Skeletal muscle satellite cell (primary cell): ENCODE measurements at regions not wholly inside any gene's neighbourhood (a gene's known extent, or its start where the extent isn't known, plus 50 kb on each side); places are given as distances from the start of the nearest gene placed in this dataset.

ENCODE experiments used
- H3K27me3 ChIP-seq: 2 replicates; pipeline ENCODE4 v1.7.0; 2013; ENCODE audit warnings: low read length; ENCODE audit not compliant: control insufficient read depth, insufficient read depth
- H3K36me3 ChIP-seq: 2 replicates; pipeline ENCODE4 v1.7.0; 2013; ENCODE audit warnings: mild to moderate bottlenecking, control low read depth, low read length; ENCODE audit not compliant: insufficient read depth
- H3K4me1 ChIP-seq: 2 replicates; pipeline ENCODE4 v1.7.0; 2013; ENCODE audit warnings: low read length; ENCODE audit not compliant: control insufficient read depth, insufficient read depth
- H3K4me2 ChIP-seq: 2 replicates; pipeline ENCODE4 v1.7.0; 2013; ENCODE audit warnings: mild to moderate bottlenecking, low read length
- H3K4me3 ChIP-seq: 2 replicates; pipeline ENCODE4 v1.7.0; 2013; ENCODE audit warnings: low read length
- H3K9ac ChIP-seq: 2 replicates; pipeline ENCODE4 v1.7.0; 2013; ENCODE audit warnings: mild to moderate bottlenecking, low read depth, low read length, moderate library complexity
- H3K9me3 ChIP-seq: replicated peaks from 2 replicates; pipeline ENCODE4 v1.7.0; 2013; ENCODE audit warnings: mild to moderate bottlenecking, control low read depth, low read length

DNA sequence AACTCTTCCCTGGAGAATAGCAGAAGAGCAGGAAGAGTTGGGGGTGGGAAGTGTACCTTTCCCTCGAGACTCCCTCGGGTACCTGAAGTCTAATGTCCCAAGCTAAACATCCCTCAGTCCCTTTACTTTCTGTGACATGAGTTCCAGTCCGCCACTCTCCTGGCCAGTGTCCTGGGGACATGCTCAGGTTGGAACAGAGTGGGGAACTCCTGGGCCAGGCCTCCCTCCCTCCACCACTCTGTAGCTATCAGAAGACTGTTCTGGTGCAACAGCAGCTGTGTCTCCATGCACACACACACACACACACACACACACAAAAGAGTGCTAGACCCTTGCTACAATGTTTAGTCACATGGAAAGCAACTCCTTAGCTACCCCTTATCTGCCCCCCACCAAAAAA, 155.0 kb upstream of the HES1 start:
- Histone ChIP-seq H3K9ac (no peak overlapping the region), H3K4me2 (no peak overlapping the region), H3K4me3 (no peak overlapping the region), H3K27me3 (peaks cover 54% of the 10 kb centered on the region), H3K36me3 (no peaks in the 10 kb centered on the region), H3K9me3 (no peaks in the 10 kb centered on the region), H3K4me1 (peaks cover 9% of the 10 kb centered on the region)

DNA sequence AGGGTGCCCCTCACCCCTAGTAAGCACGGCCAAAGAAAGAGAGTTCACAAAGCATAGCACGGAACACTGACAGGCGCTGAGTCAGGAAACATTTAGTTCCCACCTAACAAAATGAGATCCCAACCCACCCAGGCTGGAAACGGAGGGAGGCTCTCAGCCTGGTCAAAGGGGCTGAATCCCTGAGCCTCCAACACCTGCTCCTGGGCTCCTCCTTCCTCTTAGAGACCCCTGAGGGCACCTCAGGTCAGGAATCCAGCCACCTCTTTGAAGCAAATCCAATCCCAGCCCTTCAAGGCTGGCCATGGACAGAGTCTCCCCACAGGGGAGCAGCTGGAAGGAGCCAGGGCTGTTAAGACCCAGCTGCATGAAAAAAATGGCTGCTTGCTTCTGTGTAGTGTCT, 154.4 kb upstream of the HES1 start:
- peaks cover 58% of the 10 kb centered on the region for H3K27me3 ChIP-seq
- no peak overlapping the region for H3K4me3 ChIP-seq
- H3K4me1 ChIP-seq, result peaks cover 9% of the 10 kb centered on the region
- H3K9me3 ChIP-seq, result no peaks in the 10 kb centered on the region
- H3K9ac ChIP-seq, result no peak overlapping the region
- no peak overlapping the region for H3K4me2 ChIP-seq
- H3K36me3 ChIP-seq, result no peaks in the 10 kb centered on the region

DNA sequence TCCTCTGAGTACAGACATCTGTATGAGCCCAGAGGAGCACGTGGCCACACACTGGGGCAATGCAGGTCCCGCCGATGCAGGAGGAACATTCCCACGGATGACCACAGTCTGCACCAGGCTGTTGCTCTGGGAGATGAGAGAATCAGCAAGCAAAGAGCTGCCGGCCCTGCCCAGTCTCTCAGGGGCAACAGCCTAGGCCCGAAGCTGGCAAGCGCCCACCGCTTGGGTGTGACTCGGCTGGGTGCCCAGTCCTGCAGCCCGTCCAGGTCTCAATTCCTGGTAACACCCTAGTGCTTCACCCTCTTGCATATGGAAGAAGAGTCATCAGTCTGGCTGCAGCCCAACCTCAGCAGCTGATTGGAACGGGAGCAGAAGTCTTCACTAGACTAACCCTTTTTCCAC, 153.7 kb upstream of the HES1 start:
- Histone ChIP-seq H3K9me3 (no peaks in the 10 kb centered on the region), H3K27me3 (peaks cover 61% of the 10 kb centered on the region), H3K4me1 (peaks cover 9% of the 10 kb centered on the region), H3K4me3 (no peak overlapping the region), H3K4me2 (no peak overlapping the region), H3K9ac (no peak overlapping the region), H3K36me3 (no peaks in the 10 kb centered on the region)

DNA sequence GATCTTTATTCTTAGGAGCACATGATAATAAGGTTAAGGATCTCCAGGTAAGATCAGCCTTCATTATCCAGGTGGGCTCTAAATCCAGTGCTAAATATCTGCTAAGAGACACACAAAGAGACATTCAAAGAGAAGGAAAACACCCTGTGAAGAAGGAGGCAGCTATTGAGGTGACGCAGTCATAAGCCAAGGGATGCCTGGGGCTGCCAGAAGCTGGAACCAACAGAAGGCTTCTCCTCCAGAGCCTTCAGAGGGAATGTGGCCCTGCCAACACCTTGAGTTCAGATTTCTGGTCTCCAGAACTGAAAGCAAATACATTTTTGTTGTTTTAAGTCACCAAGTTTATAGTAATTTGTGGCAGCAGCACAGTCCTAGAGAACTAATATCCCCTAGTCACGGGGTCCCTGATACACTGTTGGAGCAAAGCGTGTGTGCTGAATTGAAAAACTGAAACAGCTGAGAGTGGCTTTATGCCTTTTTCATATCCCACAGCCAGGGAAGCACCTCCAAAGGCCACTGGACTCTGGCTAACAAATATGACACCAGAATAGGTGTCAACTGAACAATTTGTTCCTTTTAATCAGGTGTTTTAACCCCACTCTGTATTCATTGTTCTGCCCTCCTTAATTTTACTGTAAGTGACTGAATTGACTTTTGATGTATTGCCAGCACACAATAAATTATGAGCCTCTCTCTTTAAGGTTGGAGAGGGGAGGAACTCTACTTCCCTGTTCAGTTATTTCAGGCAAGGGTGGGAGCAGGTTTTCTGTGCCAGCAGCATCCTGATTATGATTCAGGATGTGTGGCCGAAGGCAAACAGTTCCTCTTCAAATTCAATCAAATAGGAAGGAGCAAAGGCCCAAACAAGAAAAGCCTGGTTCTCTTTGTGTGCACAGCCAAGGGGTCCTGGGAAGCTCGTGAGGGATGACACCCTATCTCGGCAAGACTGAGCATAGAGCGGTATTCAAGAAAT, 151.8 kb upstream of the HES1 start:
- Histone ChIP-seq H3K27me3 (peaks cover 74% of the 10 kb centered on the region), H3K4me1 (peaks cover 9% of the 10 kb centered on the region), H3K4me3 (no peak overlapping the region), H3K36me3 (no peaks in the 10 kb centered on the region), H3K9ac (no peak overlapping the region), H3K4me2 (no peak overlapping the region), H3K9me3 (no peaks in the 10 kb centered on the region)

DNA sequence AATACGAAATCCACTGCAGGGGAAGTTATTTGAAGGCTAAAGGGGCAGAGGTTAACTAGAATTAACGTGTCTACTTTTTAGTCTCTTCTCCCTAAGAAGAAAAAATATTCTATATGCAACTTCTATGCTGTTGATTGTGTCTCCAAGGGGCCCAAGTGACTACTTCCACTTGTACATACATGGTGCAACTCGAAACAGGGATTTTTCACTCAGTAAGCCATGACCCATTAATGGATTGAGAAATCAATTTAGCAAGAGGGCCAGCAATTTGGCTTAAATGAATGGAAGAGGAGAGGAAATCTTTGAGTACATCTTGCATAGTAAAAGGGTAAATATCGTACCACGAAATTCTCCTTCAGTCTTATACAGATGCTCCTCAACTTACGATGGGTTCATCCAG, 151.1 kb upstream of the HES1 start:
- H3K4me2 ChIP-seq, result no peak overlapping the region
- H3K9me3 ChIP-seq, result no peaks in the 10 kb centered on the region
- H3K4me3 ChIP-seq, result no peak overlapping the region
- H3K9ac ChIP-seq, result no peak overlapping the region
- peaks cover 79% of the 10 kb centered on the region for H3K27me3 ChIP-seq
- H3K36me3 ChIP-seq, result no peaks in the 10 kb centered on the region
- H3K4me1 ChIP-seq, result peaks cover 9% of the 10 kb centered on the region

DNA sequence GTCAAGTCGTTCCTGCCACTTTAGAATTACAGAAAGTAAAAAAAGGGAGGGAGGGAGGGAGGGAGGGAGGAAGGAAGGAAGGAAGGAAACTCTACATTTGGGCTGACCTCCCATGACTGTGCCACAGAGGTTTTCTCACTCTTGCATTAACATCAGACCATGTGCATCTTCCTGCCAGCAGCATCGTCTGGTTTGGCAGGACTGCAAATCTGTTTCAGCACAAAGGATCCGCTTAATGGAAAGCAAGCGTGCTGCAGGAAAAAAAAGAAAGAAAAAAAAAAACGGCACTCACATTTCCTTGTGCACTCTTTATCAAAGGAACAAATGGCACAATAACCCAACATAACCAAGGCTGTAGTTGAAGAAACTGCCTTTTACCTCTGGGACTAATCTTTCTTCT, 148.8 kb upstream of the HES1 start:
- Histone ChIP-seq H3K27me3 (peaks cover 70% of the 10 kb centered on the region), H3K4me1 (peaks cover 6% of the 10 kb centered on the region), H3K36me3 (no peaks in the 10 kb centered on the region), H3K4me3 (no peak overlapping the region), H3K9ac (no peak overlapping the region), H3K9me3 (no peaks in the 10 kb centered on the region), H3K4me2 (no peak overlapping the region)

DNA sequence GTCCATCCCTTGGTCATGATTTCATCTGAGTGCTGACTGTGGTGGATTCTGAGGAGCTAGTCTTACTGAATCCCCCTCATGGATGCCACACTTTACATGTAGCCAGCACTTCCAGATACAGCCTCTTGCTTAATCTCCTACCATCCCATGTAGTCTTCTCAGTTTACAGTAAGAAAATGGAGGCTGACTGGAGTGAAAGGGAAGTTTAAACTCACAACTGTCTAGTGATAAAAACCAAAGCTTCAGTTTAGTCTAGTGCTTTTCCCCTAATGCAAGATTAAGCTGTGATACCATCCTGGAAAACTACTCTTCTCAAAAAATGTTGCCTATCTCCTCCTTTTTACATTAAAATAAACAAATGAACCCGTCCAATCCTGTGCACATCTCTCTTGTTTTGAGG, 146.8 kb upstream of the HES1 start:
- Histone ChIP-seq H3K4me1 (no peaks in the 10 kb centered on the region), H3K9ac (no peak overlapping the region), H3K4me2 (no peak overlapping the region), H3K27me3 (peaks cover 77% of the 10 kb centered on the region), H3K4me3 (no peak overlapping the region), H3K9me3 (no peaks in the 10 kb centered on the region), H3K36me3 (no peaks in the 10 kb centered on the region)

DNA sequence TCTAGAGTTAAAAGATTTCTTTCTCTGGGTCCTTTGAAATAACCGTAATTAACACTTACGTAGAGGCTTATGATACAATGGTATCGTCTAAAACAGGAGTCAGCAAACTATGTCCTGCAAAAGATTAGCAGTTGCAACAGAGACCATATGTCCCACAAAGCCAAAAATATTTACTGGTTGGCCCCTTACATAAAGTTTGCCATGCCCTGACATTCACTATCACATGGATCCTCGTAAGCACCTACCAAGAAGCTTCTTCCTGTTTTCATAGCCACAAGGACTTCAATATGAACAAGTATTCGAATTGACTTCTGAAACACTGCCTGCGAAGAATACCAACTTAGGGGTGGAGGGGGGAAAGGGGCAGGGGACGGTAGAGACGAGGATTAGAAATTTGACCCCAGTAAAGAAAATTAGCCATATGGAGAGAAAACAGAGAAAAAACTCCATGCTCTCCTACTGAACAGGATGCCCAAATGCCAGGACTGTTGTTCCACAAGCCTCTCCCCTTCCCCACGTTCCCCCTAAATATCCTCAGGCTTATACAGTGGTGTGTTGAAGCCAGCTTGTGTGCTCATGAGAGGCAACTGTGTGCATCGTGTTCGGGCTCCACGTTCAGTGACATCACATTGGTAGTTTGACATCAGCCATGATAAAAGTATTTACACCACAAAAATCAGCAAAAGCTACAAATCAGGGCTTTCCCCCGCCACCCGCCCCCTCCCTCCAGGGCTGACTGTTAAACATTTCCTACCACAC, 144.1 kb upstream of the HES1 start:
- H3K27me3 ChIP-seq, result peaks cover 78% of the 10 kb centered on the region
- H3K9me3 ChIP-seq, result no peaks in the 10 kb centered on the region
- H3K36me3 ChIP-seq, result no peaks in the 10 kb centered on the region
- H3K4me1 ChIP-seq, result no peaks in the 10 kb centered on the region
- no peak overlapping the region for H3K4me2 ChIP-seq
- no peak overlapping the region for H3K9ac ChIP-seq
- H3K4me3 ChIP-seq, result no peak overlapping the region

DNA sequence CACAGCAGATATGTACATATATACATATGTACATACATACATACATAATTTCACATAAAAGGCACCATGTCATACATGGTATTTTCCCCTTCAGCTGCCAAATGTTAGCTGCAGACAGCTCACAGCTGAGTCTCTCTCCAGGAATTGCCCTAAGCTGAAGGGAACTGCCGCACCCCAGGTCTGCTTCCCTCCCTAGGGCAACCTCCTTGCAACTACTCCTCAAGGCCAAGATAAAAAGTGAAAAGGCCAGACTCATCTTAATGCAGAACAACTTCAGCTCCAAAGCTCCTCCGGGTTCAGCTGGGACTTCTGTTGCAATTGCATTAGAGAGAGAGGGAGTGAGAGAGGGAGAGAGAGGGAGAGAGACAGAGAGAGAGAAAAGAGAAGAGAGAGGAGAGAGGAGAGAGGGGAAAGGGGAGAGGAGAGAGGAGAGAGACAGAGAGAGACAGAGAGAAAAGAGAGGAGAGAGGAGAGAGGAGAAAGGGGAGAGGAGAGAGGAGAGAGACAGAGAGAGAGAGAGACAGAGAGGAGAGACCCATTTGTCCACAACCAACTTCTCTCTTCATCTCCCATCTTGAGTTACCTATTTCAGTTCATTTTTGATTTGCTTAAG, 143.4 kb upstream of the HES1 start:
- H3K4me3 ChIP-seq, result no peak overlapping the region
- peaks cover 5% of the 10 kb centered on the region for H3K4me1 ChIP-seq
- H3K9ac ChIP-seq, result no peak overlapping the region
- no peaks in the 10 kb centered on the region for H3K36me3 ChIP-seq
- H3K9me3 ChIP-seq, result no peaks in the 10 kb centered on the region
- H3K27me3 ChIP-seq, result peaks cover 77% of the 10 kb centered on the region
- no peak overlapping the region for H3K4me2 ChIP-seq

DNA sequence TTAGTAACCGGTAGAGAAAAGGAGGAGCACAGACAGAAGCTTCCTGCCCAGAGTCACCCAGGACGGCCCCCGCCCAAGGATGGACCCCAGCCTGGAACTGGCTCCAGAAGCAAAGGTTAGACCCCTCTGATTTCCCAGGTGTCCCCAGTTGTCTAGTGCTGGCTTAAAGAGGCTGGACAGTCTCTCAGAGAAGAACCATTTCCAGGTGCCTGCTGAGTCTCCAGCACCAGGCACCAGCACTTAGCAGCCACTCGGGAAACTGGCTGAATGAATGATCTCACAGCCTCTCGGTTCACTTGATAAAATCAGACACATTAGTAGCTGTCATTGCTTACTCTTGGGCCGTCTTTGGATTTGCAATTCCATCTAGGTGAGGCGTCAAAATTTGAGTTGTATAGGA, 139.7 kb upstream of the HES1 start:
- no peak overlapping the region for H3K4me3 ChIP-seq
- H3K9ac ChIP-seq, result no peak overlapping the region
- H3K27me3 ChIP-seq, result peaks cover 52% of the 10 kb centered on the region
- no peaks in the 10 kb centered on the region for H3K36me3 ChIP-seq
- H3K4me2 ChIP-seq, result no peak overlapping the region
- H3K4me1 ChIP-seq, result peaks cover 13% of the 10 kb centered on the region
- no peaks in the 10 kb centered on the region for H3K9me3 ChIP-seq

DNA sequence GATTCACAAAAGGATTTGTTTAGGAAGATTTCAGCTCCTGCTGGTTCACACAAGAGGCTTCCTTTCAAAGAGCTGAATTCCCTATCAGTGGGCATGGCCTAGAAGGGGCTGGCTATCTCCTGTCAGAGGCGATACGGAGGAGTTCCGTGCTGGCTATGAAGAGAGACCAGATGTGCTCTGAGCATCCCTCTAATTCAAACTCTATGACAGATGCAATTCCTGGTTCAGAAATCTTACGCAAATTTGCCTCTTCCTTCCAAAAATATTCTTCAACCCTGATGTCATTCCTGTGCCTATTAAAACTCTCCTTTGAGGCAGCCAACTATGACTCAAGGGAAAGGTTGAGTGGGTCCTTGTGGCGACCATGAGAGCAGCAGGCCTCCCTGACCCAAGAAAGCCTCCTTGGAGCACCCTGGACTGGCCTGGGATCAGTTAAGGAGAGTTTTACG, 139.3 kb upstream of the HES1 start:
- H3K4me1 ChIP-seq, result peaks cover 13% of the 10 kb centered on the region
- H3K9me3 ChIP-seq, result no peaks in the 10 kb centered on the region
- no peak overlapping the region for H3K4me2 ChIP-seq
- H3K36me3 ChIP-seq, result no peaks in the 10 kb centered on the region
- peaks cover 48% of the 10 kb centered on the region for H3K27me3 ChIP-seq
- H3K9ac ChIP-seq, result no peak overlapping the region
- no peak overlapping the region for H3K4me3 ChIP-seq
